ENCODE measurements at regions not wholly inside any gene's neighbourhood (a gene's known extent, or its start where the extent isn't known, plus 50 kb on each side); places are given as distances from the start of the nearest gene placed in this dataset.

GRCh38 chr4:32145987-32146386, 1425.8 kb downstream of the PCDH7 start:
- ChIA-PET CTCF (no interaction called here), POLR2A (ENCODE audit: unreplicated experiment) (no interaction called here)
- no peaks in the 10 kb centered on the region for H3K9me3 ChIP-seq (ENCODE audit: low read length)
- H3K9ac ChIP-seq (ENCODE audit: low read length) = no peak overlapping the region
- DNase-seq (no peak), ATAC-seq (no peak)
- H3K4me3 ChIP-seq (ENCODE audit: low read length) = no peak overlapping the region
- no peaks in the 10 kb centered on the region for H3K79me2 ChIP-seq (ENCODE audit: low read length)
- no TSS peak for BruUV-seq (replicated peaks)
- intact Hi-C loops (cut with micrococcal nuclease) = no loop called here
- no peak overlapping the region for H3K4me2 ChIP-seq (ENCODE audit: low read length)
- no peaks in the 10 kb centered on the region for H3K27me3 ChIP-seq (ENCODE audit: low read length)
- no peaks in the 10 kb centered on the region for H3F3A ChIP-seq (ENCODE audit: low read length, unreplicated experiment)
- no peak overlapping the region for H3K27ac ChIP-seq (ENCODE audit: low read length)
- no peaks in the 10 kb centered on the region for H4K20me1 ChIP-seq (ENCODE audit: low read length)
- no peak for TF ChIP-seq EZH2phosphoT487 (IDR thresholded peaks at IDR 0.05; ENCODE audit: borderline replicate concordance, low read length)
- no peak for TF ChIP-seq CTCF (conservative IDR thresholded peaks at IDR 0.05; ENCODE audit: low read depth, low read length)
- TF ChIP-seq EZH2 (IDR thresholded peaks at IDR 0.05; ENCODE audit: low read length, unreplicated experiment) = no peak
- no peaks in the 10 kb centered on the region for H3K36me3 ChIP-seq (ENCODE audit: low read depth, low read length)
- no peaks in the 10 kb centered on the region for H3K9me2 ChIP-seq (replicated peaks; ENCODE audit: low read length)
- H3K4me1 ChIP-seq (ENCODE audit: insufficient read depth, low read length) = peaks cover 5% of the 10 kb centered on the region; the same call in 1 of the 2 replicates
- no peak overlapping the region for H2AFZ ChIP-seq (ENCODE audit: low read length)

DNA sequence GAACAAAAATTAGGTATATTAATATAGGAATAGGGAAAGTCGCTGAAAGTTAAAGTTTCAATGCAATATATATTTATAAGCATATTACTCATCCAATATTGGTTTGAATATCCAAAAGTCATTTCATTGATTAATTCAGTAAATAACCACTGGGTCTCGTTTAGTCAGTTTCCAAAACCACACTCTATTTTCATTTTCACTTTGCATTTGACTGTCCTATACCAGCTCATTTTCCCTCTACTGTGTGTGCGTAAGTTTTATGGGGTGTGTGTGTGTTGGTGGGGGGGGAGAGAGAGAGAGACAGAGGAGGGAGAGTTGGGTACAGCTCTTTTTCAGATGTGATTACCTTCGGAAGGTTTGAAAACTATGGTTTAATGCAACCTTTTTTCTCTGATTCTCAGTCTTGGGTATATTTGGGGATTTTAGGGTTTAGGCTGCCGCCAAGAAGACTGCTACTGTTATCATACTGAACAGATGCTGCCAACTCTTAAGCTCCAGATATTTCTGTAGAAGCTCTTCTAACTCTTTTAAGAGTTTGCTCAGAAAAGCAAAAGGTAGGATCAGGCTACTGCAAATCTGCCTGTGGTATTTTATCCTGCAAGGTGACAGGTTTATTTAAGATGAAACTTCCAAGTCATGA, 1427.4 kb downstream of the PCDH7 start:
- no peaks in the 10 kb centered on the region for H3K4me1 ChIP-seq (ENCODE audit: insufficient read depth, low read length)
- intact Hi-C loops (cut with micrococcal nuclease) = no loop called here
- no peak overlapping the region for H3K9ac ChIP-seq (ENCODE audit: low read length)
- H3K9me2 ChIP-seq (replicated peaks; ENCODE audit: low read length) = no peaks in the 10 kb centered on the region
- H3K79me2 ChIP-seq (ENCODE audit: low read length) = no peaks in the 10 kb centered on the region
- TF ChIP-seq CTCF (conservative IDR thresholded peaks at IDR 0.05; ENCODE audit: low read depth, low read length) (no peak), EZH2phosphoT487 (IDR thresholded peaks at IDR 0.05; ENCODE audit: borderline replicate concordance, low read length) (no peak), EZH2 (IDR thresholded peaks at IDR 0.05; ENCODE audit: low read length, unreplicated experiment) (no peak)
- no peak for DNase-seq
- POLR2A ChIA-PET (ENCODE audit: unreplicated experiment) = no interaction called here
- no peak overlapping the region for H3K4me2 ChIP-seq (ENCODE audit: low read length)
- no peak for ATAC-seq
- H3K9me3 ChIP-seq (ENCODE audit: low read length) = no peaks in the 10 kb centered on the region
- no peak overlapping the region for H3K27ac ChIP-seq (ENCODE audit: low read length)
- H3K36me3 ChIP-seq (ENCODE audit: low read depth, low read length) = no peaks in the 10 kb centered on the region
- no peaks in the 10 kb centered on the region for H4K20me1 ChIP-seq (ENCODE audit: low read length)
- H3K27me3 ChIP-seq (ENCODE audit: low read length) = no peaks in the 10 kb centered on the region
- no peak overlapping the region for H3K4me3 ChIP-seq (ENCODE audit: low read length)
- CTCF ChIA-PET = no interaction called here
- H2AFZ ChIP-seq (ENCODE audit: low read length) = no peak overlapping the region
- no peaks in the 10 kb centered on the region for H3F3A ChIP-seq (ENCODE audit: low read length, unreplicated experiment)
- BruUV-seq (replicated peaks) = no TSS peak

DNA sequence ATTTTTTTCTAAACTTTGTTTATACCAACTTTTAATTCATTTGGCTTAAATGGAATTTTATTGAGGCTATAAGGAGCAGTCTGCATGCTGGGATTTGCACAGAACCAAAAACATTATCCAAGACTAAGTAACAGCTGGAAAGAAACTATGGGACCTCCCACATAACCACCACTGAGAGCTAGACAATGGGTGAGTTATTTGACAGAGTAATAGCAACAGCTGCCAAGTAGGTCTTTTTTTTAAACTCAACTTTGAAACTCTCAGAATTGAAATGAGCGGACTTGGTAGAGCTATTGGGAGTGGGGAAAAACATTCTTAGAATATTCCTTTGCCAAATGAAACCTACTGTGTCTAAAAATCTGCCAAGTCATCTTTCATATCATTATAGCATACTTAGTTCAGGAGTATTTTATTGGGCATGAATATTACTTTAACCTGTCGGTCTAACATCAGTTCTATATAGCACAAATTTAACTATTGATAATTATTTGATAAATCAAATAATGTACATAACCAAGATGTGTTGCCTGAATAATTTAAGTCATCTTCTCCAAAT, 1428.0 kb downstream of the PCDH7 start:
- intact Hi-C loops (cut with micrococcal nuclease) = no loop called here
- Histone ChIP-seq H3K27me3 (ENCODE audit: low read length) (no peaks in the 10 kb centered on the region), H3K9me2 (replicated peaks; ENCODE audit: low read length) (no peaks in the 10 kb centered on the region), H4K20me1 (ENCODE audit: low read length) (no peaks in the 10 kb centered on the region), H3K4me2 (ENCODE audit: low read length) (no peak overlapping the region), H3F3A (ENCODE audit: low read length, unreplicated experiment) (no peaks in the 10 kb centered on the region), H3K27ac (ENCODE audit: low read length) (no peak overlapping the region), H2AFZ (ENCODE audit: low read length) (no peak overlapping the region), H3K9me3 (ENCODE audit: low read length) (no peaks in the 10 kb centered on the region), H3K79me2 (ENCODE audit: low read length) (no peaks in the 10 kb centered on the region), H3K9ac (ENCODE audit: low read length) (no peak overlapping the region), H3K4me3 (ENCODE audit: low read length) (no peak overlapping the region), H3K4me1 (ENCODE audit: insufficient read depth, low read length) (no peaks in the 10 kb centered on the region), H3K36me3 (ENCODE audit: low read depth, low read length) (no peaks in the 10 kb centered on the region)
- ChIA-PET CTCF (no interaction called here), POLR2A (ENCODE audit: unreplicated experiment) (no interaction called here)
- TF ChIP-seq EZH2phosphoT487 (IDR thresholded peaks at IDR 0.05; ENCODE audit: borderline replicate concordance, low read length) (no peak), CTCF (conservative IDR thresholded peaks at IDR 0.05; ENCODE audit: low read depth, low read length) (no peak)
- no peak for ATAC-seq
- DNase-seq = no peak
- no TSS peak for BruUV-seq (replicated peaks)
